ENCODE measurements at regions not wholly inside any gene's neighbourhood (a gene's known extent, or its start where the extent isn't known, plus 50 kb on each side); places are given as distances from the start of the nearest gene placed in this dataset.

- H3K9me3 Mint-ChIP-seq (ENCODE audit: unreplicated experiment) = no peaks in the 10 kb centered on the region
Observed at GRCh38 chr10:52450762-52451291, 136.7 kb downstream of the DKK1 start.

GRCh38 chr10:52451817-52452216 is 137.7 kb downstream of the DKK1 start:
- Mint-ChIP-seq H3K9me3 (ENCODE audit: unreplicated experiment) (no peaks in the 10 kb centered on the region), H3K36me3 (ENCODE audit: insufficient read depth, unreplicated experiment) (peaks cover 5% of the 10 kb centered on the region), H3K4me1 (ENCODE audit: insufficient read depth, unreplicated experiment) (peaks cover 28% of the 10 kb centered on the region), H3K27ac (ENCODE audit: low read depth, unreplicated experiment) (no peak overlapping the region), H3K27me3 (ENCODE audit: insufficient read depth, unreplicated experiment) (no peaks in the 10 kb centered on the region), H3K4me3 (ENCODE audit: unreplicated experiment) (no peak overlapping the region)
- intact Hi-C loops (cut with micrococcal nuclease) = loop anchor here (1.0 kb wide), 1 partner anchor 9 kb away; no protein-coding TSS in a partner anchor
- DNase-seq (ENCODE audit: unreplicated experiment) = peak; percentile 88
- no TSS peak for BruUV-seq (replicated peaks)
- ChIA-PET CTCF (interaction anchor here (0.7 to 3.4 kb wide), 8 partner anchors 7 to 138 kb away, joined by 3 to 25 read pairs (median 6); partner anchors contain the start of gene DKK1), POLR2A (interaction anchor here (0.5 to 4.9 kb wide), 11 partner anchors 9 to 184 kb away, joined by 3 to 58 read pairs (median 7); no protein-coding TSS in a partner anchor)
- TF ChIP-seq CTCF (IDR thresholded peaks at IDR 0.05; ENCODE audit: unreplicated experiment) = no peak

More at GRCh38 chr10:52450762-52451291, 136.7 kb downstream of the DKK1 start:
- Mint-ChIP-seq H3K4me3 (ENCODE audit: unreplicated experiment) (no peak overlapping the region), H3K27ac (ENCODE audit: low read depth, unreplicated experiment) (no peak overlapping the region), H3K4me1 (ENCODE audit: insufficient read depth, unreplicated experiment) (peaks cover 28% of the 10 kb centered on the region), H3K27me3 (ENCODE audit: insufficient read depth, unreplicated experiment) (no peaks in the 10 kb centered on the region), H3K36me3 (ENCODE audit: insufficient read depth, unreplicated experiment) (peaks cover 5% of the 10 kb centered on the region)
- POLR2A ChIA-PET = interaction anchor here (1.0 to 4.9 kb wide), 5 partner anchors 8 to 183 kb away, joined by 3 to 58 read pairs (median 5); partner anchors contain the start of gene DKK1
- no peak for DNase-seq (ENCODE audit: unreplicated experiment)
- TF ChIP-seq CTCF (IDR thresholded peaks at IDR 0.05; ENCODE audit: unreplicated experiment) = no peak
- intact Hi-C loops (cut with micrococcal nuclease) = no loop called here
- CTCF ChIA-PET = interaction anchor here (0.6 to 1.1 kb wide), 5 partner anchors 37 to 143 kb away, joined by 3 to 5 read pairs (median 3); no protein-coding TSS in a partner anchor
- BruUV-seq (replicated peaks) = no TSS peak

GRCh38 chr10:52452600-52453493 is 138.8 kb downstream of the DKK1 start:
- Mint-ChIP-seq H3K4me1 (ENCODE audit: insufficient read depth, unreplicated experiment) (peaks cover 22% of the 10 kb centered on the region), H3K36me3 (ENCODE audit: insufficient read depth, unreplicated experiment) (peaks cover 5% of the 10 kb centered on the region), H3K27me3 (ENCODE audit: insufficient read depth, unreplicated experiment) (no peaks in the 10 kb centered on the region), H3K4me3 (ENCODE audit: unreplicated experiment) (no peak overlapping the region), H3K27ac (ENCODE audit: low read depth, unreplicated experiment) (no peak overlapping the region), H3K9me3 (ENCODE audit: unreplicated experiment) (no peaks in the 10 kb centered on the region)
- CTCF ChIA-PET = interaction anchor here (0.6 to 3.4 kb wide), 15 partner anchors 8 to 145 kb away, joined by 3 to 25 read pairs (median 5); partner anchors contain the start of gene DKK1
- no TSS peak for BruUV-seq (replicated peaks)
- POLR2A ChIA-PET = interaction anchor here (0.6 to 4.9 kb wide), 14 partner anchors 8 to 141 kb away, joined by 3 to 58 read pairs (median 4); partner anchors contain the start of gene DKK1
- intact Hi-C loops (cut with micrococcal nuclease) = loop anchor here (1.0 kb wide), 1 partner anchor 10 kb away; no protein-coding TSS in a partner anchor
- no peak for TF ChIP-seq CTCF (IDR thresholded peaks at IDR 0.05; ENCODE audit: unreplicated experiment)
- peak; percentile 35 for DNase-seq (ENCODE audit: unreplicated experiment)

- Mint-ChIP-seq H3K4me1 (ENCODE audit: insufficient read depth, unreplicated experiment) (peaks cover 15% of the 10 kb centered on the region), H3K27me3 (ENCODE audit: insufficient read depth, unreplicated experiment) (no peaks in the 10 kb centered on the region), H3K9me3 (ENCODE audit: unreplicated experiment) (no peaks in the 10 kb centered on the region), H3K4me3 (ENCODE audit: unreplicated experiment) (no peak overlapping the region), H3K36me3 (ENCODE audit: insufficient read depth, unreplicated experiment) (peaks cover 5% of the 10 kb centered on the region), H3K27ac (ENCODE audit: low read depth, unreplicated experiment) (no peak overlapping the region)
- ChIA-PET POLR2A (interaction anchor here (0.6 to 4.9 kb wide), 13 partner anchors 9 to 140 kb away, joined by 3 to 58 read pairs (median 5); partner anchors contain the start of gene DKK1), CTCF (interaction anchor here (0.8 to 3.4 kb wide), 10 partner anchors 9 to 141 kb away, joined by 3 to 25 read pairs (median 6); partner anchors contain the start of gene DKK1)
- TF ChIP-seq CTCF (IDR thresholded peaks at IDR 0.05; ENCODE audit: unreplicated experiment) = no peak
- peak; percentile 61 for DNase-seq (ENCODE audit: unreplicated experiment)
- no TSS peak for BruUV-seq (replicated peaks)
- intact Hi-C loops (cut with micrococcal nuclease) = no loop called here
Observed at GRCh38 chr10:52453501-52453900, 139.4 kb downstream of the DKK1 start.

Measured in MCF 10A (cell line).